Breast epithelium (tissue), 4 donors: ENCODE measurements at regions not wholly inside any gene's neighbourhood (a gene's known extent, or its start where the extent isn't known, plus 50 kb on each side); places are given as distances from the start of the nearest gene placed in this dataset.

Source experiments
- DNase-seq, 2 donors: peaks; one replicate each; pipeline ENCODE4 v3.0.0-alpha.2; 2019; ENCODE audit warnings: low spot score in 2 of 2
- H3K27ac ChIP-seq, 2 donors: fragments of 200-600 bp; sonication (generic) in 1 of 2; one replicate each; pipeline ENCODE4 v1.5.1; 2016 to 2019; ENCODE audit warnings: mild to moderate bottlenecking in 1 of 2
- H3K27me3 ChIP-seq, 2 donors: fragments of 200-600 bp; sonication (generic) in 1 of 2; one replicate each; pipeline versions ENCODE4 v1.5.1 to v1.6.0; 2017 to 2019; ENCODE audit warnings: control low read depth in 1 of 2, mild to moderate bottlenecking in 1 of 2
- H3K36me3 ChIP-seq: fragments of 200-600 bp; one replicate; pipeline ENCODE4 v1.5.1; 2019
- H3K4me1 ChIP-seq, 2 donors: fragments of 200-600 bp; sonication (generic); one replicate each; pipeline ENCODE4 v1.5.1; 2016 to 2019; ENCODE audit warnings: control low read depth in 1 of 2
- H3K4me3 ChIP-seq, 3 donors: fragments of 200-600 bp; sonication (generic); 1 replicate in 2 of 3; 2 replicates in 1 of 3; pipeline ENCODE4 v1.5.1; 2016 to 2019; ENCODE audit warnings: mild to moderate bottlenecking in 3 of 3, moderate library complexity in 2 of 3
- H3K9me3 ChIP-seq, 2 donors: fragments of 200-600 bp; sonication (generic) in 1 of 2; one replicate each; pipeline ENCODE4 v1.5.1; 2016 to 2019; ENCODE audit warnings: control low read depth in 1 of 2
- POLR2A ChIP-seq: fragments of 450-650 bp; IDR thresholded peaks from one replicate; pipeline ENCODE4 v1.6.1; 2016; ENCODE audit warnings: antibody characterized with exemption, mild to moderate bottlenecking, moderate library complexity
- POLR2AphosphoS5 ChIP-seq, 3 donors: sonication (generic); formaldehyde crosslinking; IDR thresholded peaks; one replicate each; pipeline ENCODE4 v1.6.1; 2017; ENCODE audit warnings: antibody characterized with exemption in 3 of 3
- intact Hi-C: fragments of 100-400 bp; cut with DNase I; formaldehyde crosslinking; loops from one replicate; pipeline ENCODE4 v1.15.1; 2023; ENCODE audit warnings: low total_unique reads
- TF ChIP-seq, protein P1 (sequence below), 3 donors: fragments of 450-650 bp; IDR thresholded peaks; one replicate each; pipeline ENCODE4 v1.5.1; 2016 to 2017; ENCODE audit warnings: antibody characterized with exemption in 3 of 3, mild to moderate bottlenecking in 3 of 3, moderate library complexity in 3 of 3

DNA sequence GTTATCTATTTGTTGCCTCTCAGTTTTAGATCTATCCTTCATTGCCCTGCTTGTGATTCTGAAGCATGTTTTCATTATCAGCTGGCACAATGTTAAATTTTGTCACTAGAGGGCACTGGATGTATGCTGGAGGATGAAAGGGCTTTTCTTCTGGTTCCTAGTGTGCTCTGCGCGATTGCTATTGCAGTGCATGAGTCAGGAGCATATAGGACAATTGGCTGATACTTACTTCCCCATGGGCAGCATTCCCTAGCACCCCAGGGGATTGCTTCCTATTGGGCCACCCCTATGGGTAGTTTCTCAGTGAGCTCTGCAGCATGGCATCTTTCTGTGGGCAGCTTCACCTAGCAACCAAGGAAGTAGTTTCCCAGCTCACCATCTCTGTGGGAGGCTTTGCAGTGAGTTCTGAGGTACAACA is 280.3 kb upstream of the SYNCRIP start:
- H3K27me3 ChIP-seq: no peaks in the 10 kb centered on the region
- H3K9me3 ChIP-seq: no peaks in the 10 kb centered on the region
- H3K36me3 ChIP-seq: no peaks in the 10 kb centered on the region
- no peak for DNase-seq
- no peak overlapping the region for H3K27ac ChIP-seq
- no peak overlapping the region for H3K4me3 ChIP-seq
- intact Hi-C loops: no loop called here
- no peak for TF ChIP-seq POLR2A
- TF ChIP-seq, protein P1, sequence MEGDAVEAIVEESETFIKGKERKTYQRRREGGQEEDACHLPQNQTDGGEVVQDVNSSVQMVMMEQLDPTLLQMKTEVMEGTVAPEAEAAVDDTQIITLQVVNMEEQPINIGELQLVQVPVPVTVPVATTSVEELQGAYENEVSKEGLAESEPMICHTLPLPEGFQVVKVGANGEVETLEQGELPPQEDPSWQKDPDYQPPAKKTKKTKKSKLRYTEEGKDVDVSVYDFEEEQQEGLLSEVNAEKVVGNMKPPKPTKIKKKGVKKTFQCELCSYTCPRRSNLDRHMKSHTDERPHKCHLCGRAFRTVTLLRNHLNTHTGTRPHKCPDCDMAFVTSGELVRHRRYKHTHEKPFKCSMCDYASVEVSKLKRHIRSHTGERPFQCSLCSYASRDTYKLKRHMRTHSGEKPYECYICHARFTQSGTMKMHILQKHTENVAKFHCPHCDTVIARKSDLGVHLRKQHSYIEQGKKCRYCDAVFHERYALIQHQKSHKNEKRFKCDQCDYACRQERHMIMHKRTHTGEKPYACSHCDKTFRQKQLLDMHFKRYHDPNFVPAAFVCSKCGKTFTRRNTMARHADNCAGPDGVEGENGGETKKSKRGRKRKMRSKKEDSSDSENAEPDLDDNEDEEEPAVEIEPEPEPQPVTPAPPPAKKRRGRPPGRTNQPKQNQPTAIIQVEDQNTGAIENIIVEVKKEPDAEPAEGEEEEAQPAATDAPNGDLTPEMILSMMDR (IDR thresholded peaks at IDR 0.05): peak; percentile 16 to 30 (median 28)
- H3K4me1 ChIP-seq: no peaks in the 10 kb centered on the region

DNA sequence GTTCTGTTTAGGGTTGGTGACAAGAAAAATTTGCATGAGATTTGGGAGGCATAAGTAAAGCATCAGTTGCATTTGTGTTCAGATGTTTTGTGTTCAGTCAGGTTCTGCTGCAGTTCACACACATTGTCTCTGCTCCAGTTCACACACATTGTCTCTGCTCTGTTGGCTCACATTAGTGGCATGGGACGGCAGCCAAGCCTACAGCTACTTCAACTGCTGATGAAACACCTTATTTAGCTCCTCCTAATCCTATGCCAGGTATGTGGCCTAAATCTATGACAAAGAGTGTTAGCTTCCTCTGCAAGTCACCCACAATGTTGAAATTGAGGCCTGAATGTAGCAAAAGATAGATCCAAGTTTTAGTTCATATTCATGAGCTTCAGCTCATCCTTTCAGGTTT is 278.1 kb upstream of the SYNCRIP start:
- Histone ChIP-seq H3K36me3 (no peaks in the 10 kb centered on the region), H3K4me3 (no peak overlapping the region), H3K27ac (no peak overlapping the region), H3K27me3 (no peaks in the 10 kb centered on the region), H3K4me1 (no peaks in the 10 kb centered on the region), H3K9me3 (no peaks in the 10 kb centered on the region)
- TF ChIP-seq POLR2AphosphoS5 (IDR thresholded peaks at IDR 0.05) (no peak), POLR2A (no peak)
- TF ChIP-seq, protein P1 (IDR thresholded peaks at IDR 0.05): no peak
- intact Hi-C loops: no loop called here
- peak; percentile 32 to 63 for DNase-seq

DNA sequence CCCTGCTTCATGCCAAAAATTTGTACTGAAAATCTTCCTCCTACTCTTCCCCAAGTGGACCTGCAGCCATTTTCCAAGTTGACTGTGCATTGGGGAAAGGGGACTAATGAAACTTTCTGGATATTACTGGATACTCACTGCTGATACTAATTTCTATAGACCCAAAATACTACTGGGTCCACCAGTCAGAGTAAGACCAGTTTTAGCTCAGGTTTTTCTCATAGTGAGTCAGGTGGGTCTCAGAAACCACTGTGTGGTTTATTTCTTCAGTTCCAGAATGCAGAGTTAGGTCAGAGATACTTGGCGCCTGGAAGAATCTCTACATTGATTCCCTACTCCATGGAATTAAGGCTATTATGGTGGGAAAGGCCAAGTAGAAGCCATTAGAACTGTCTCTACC is 274.8 kb upstream of the SYNCRIP start:
- Histone ChIP-seq H3K36me3 (no peaks in the 10 kb centered on the region), H3K4me3 (no peak overlapping the region), H3K27me3 (no peaks in the 10 kb centered on the region), H3K9me3 (no peaks in the 10 kb centered on the region), H3K4me1 (no peaks in the 10 kb centered on the region), H3K27ac (no peak overlapping the region)
- TF ChIP-seq, protein P1 (IDR thresholded peaks at IDR 0.05): no peak
- TF ChIP-seq POLR2AphosphoS5 (IDR thresholded peaks at IDR 0.05) (no peak), POLR2A (no peak)
- intact Hi-C loops: no loop called here
- no peak for DNase-seq

DNA sequence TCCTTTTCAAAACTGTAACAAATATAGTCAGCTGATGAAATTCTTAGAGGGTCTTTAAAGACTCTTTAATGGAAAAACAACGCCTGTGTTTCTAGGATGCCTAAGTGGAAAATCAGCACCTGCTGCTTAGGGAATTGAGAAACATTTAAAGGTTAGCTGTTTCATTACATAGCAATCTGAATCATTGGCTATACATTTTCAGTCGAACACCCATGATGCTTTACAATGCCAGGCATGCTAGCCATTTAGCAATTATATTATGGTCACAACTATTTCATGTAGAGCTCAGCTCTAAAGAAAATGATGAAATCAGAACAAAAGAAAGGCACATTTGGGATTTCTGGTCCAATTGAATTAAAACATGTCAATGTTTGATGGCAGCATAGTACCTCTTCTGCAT is 270.3 kb upstream of the SYNCRIP start:
- no peak overlapping the region for H3K4me3 ChIP-seq
- H3K9me3 ChIP-seq: no peaks in the 10 kb centered on the region
- no peak overlapping the region for H3K27ac ChIP-seq
- intact Hi-C loops: no loop called here
- no peak for DNase-seq
- H3K4me1 ChIP-seq: no peaks in the 10 kb centered on the region
- TF ChIP-seq POLR2A (no peak), POLR2AphosphoS5 (IDR thresholded peaks at IDR 0.05) (no peak)
- TF ChIP-seq, protein P1 (IDR thresholded peaks at IDR 0.05): no peak
- no peaks in the 10 kb centered on the region for H3K27me3 ChIP-seq
- H3K36me3 ChIP-seq: no peaks in the 10 kb centered on the region

DNA sequence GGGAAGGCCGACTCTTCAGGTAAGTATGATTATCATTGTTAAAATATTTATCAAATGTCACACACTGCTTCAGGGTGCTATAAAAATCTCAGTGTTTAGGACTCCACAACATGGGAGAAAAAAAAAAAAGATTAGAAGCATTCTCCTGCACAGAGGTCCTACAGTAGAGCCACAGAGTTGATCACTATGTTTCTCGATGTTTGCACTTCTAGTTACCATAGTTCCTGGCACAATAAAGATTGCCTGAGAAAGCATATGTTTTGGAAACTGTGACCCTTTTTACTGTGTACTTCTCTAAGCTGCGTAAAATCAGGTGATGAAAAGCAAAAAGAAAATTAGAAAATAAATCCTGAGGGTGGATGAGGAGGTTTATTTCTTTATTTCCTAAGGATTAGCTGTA is 269.9 kb upstream of the SYNCRIP start:
- intact Hi-C loops: no loop called here
- no peaks in the 10 kb centered on the region for H3K4me1 ChIP-seq

More for the DNA sequence above, 269.9 kb upstream of the SYNCRIP start:
- no peak overlapping the region for H3K4me3 ChIP-seq
- H3K27ac ChIP-seq: no peak overlapping the region
- TF ChIP-seq POLR2A (no peak), POLR2AphosphoS5 (IDR thresholded peaks at IDR 0.05) (no peak)
- TF ChIP-seq, protein P1 (IDR thresholded peaks at IDR 0.05): no peak
- H3K9me3 ChIP-seq: no peaks in the 10 kb centered on the region
- no peak for DNase-seq
- no peaks in the 10 kb centered on the region for H3K27me3 ChIP-seq
- H3K36me3 ChIP-seq: no peaks in the 10 kb centered on the region
